WTC11 (cell line): ENCODE measurements at regions not wholly inside any gene's neighbourhood (a gene's known extent, or its start where the extent isn't known, plus 50 kb on each side); places are given as distances from the start of the nearest gene placed in this dataset.

Experiments used
- ATAC-seq: fragments of 200-7000 bp; cut with Tn5 transposase; 2 replicates; pipeline ENCODE4 v1.10.0; 2021; ENCODE audit warnings: mild to moderate bottlenecking, moderate library complexity
- CTCF ChIA-PET: fragments of 300-600 bp; sonication (Branson Sonifier 250); formaldehyde crosslinking; loops from one replicate; lab custom pipeline; 2021; ENCODE audit warnings: antibody characterized with exemption; lab: Charles Lee
- POLR2A ChIA-PET: fragments of 350-600 bp; sonication (Branson Sonifier 250); formaldehyde crosslinking; loops from one replicate; lab custom pipeline; 2021; ENCODE audit warnings: antibody characterized with exemption; lab: Charles Lee
- DNase-seq: peaks from one replicate; pipeline ENCODE4 v3.0.0; 2021; ENCODE audit warnings: low spot score
- H3K27ac Mint-ChIP-seq: 2 replicates; pipeline ENCODE4 v1.8.0; 2021; ENCODE audit warnings: mixed read lengths
- H3K27me3 Mint-ChIP-seq: 2 replicates; pipeline ENCODE4 v1.8.0; 2021; ENCODE audit warnings: low read depth, mild to moderate bottlenecking, moderate library complexity, mixed read lengths
- H3K36me3 Mint-ChIP-seq: 2 replicates; pipeline ENCODE4 v1.8.0; 2021; ENCODE audit warnings: mixed read lengths
- H3K4me1 Mint-ChIP-seq: 2 replicates; pipeline ENCODE4 v1.8.0; 2022; ENCODE audit warnings: mixed read lengths
- H3K4me3 Mint-ChIP-seq: 2 replicates; pipeline ENCODE4 v1.8.0; 2021; ENCODE audit warnings: mild to moderate bottlenecking, moderate library complexity, mixed read lengths
- H3K9me3 Mint-ChIP-seq: 2 replicates; pipeline ENCODE4 v1.8.0; 2021; ENCODE audit warnings: mixed read lengths
- CREB1 ChIP-seq: sonication (generic); formaldehyde crosslinking; IDR thresholded peaks from 2 replicates; pipeline ENCODE4 v1.8.0; 2023; ENCODE audit warnings: mild to moderate bottlenecking, missing genetic modification reagents
- CREM ChIP-seq: sonication (generic); formaldehyde crosslinking; IDR thresholded peaks from 2 replicates; pipeline ENCODE4 v1.8.1; 2022; ENCODE audit warnings: mild to moderate bottlenecking, missing genetic modification reagents, moderate library complexity
- ETV6 ChIP-seq: sonication (generic); formaldehyde crosslinking; IDR thresholded peaks from 2 replicates; pipeline ENCODE4 v1.8.1; 2022; ENCODE audit warnings: mild to moderate bottlenecking, missing genetic modification reagents
- FOXJ3 ChIP-seq: sonication (generic); formaldehyde crosslinking; IDR thresholded peaks from 2 replicates; pipeline ENCODE4 v1.9.0; 2021; ENCODE audit warnings: missing genetic modification reagents, mild to moderate bottlenecking, borderline replicate concordance
- FOXK1 ChIP-seq: sonication (generic); formaldehyde crosslinking; IDR thresholded peaks from 2 replicates; pipeline ENCODE4 v1.8.0; 2022; ENCODE audit warnings: mild to moderate bottlenecking, moderate library complexity, missing genetic modification reagents
- GABPB1 ChIP-seq: sonication (generic); formaldehyde crosslinking; IDR thresholded peaks from 2 replicates; pipeline ENCODE4 v1.8.1; 2023; ENCODE audit warnings: mild to moderate bottlenecking, missing genetic modification reagents
- GRHL2 ChIP-seq: fragments of 250-450 bp; sonication (Bioruptor Pico); IDR thresholded peaks from 2 replicates; pipeline ENCODE4 v1.8.0; 2022; ENCODE audit warnings: mild to moderate bottlenecking, moderate library complexity; ENCODE audit not compliant: insufficient replicate concordance, severe bottlenecking
- JAZF1 ChIP-seq: fragments of 250-450 bp; sonication (Bioruptor Pico); IDR thresholded peaks from 2 replicates; pipeline ENCODE4 v1.9.0; 2021; ENCODE audit warnings: moderate library complexity, mild to moderate bottlenecking, inconsistent platforms
- JUN ChIP-seq: sonication (generic); formaldehyde crosslinking; IDR thresholded peaks from 2 replicates; pipeline ENCODE4 v1.8.0; 2023; ENCODE audit warnings: mild to moderate bottlenecking, missing genetic modification reagents
- MYBL2 ChIP-seq: sonication (generic); formaldehyde crosslinking; IDR thresholded peaks from 2 replicates; pipeline ENCODE4 v1.8.1; 2023; ENCODE audit warnings: mild to moderate bottlenecking, moderate library complexity, missing genetic modification reagents
- NFE2L1 ChIP-seq: sonication (generic); formaldehyde crosslinking; IDR thresholded peaks from 2 replicates; pipeline ENCODE4 v1.8.1; 2023; ENCODE audit warnings: missing genetic modification reagents
- RELA ChIP-seq: sonication (generic); formaldehyde crosslinking; IDR thresholded peaks from 2 replicates; pipeline ENCODE4 v1.8.1; 2022; ENCODE audit warnings: missing genetic modification reagents, mild to moderate bottlenecking, borderline replicate concordance
- RORB ChIP-seq: fragments of 250-450 bp; sonication (Bioruptor Pico); IDR thresholded peaks from 2 replicates; pipeline ENCODE4 v1.9.0; 2021; ENCODE audit warnings: mild to moderate bottlenecking
- SMAD3 ChIP-seq: sonication (generic); formaldehyde crosslinking; IDR thresholded peaks from 2 replicates; pipeline ENCODE4 v1.8.0; 2022; ENCODE audit warnings: missing genetic modification reagents, mild to moderate bottlenecking, borderline replicate concordance
- SMAD4 ChIP-seq: sonication (generic); formaldehyde crosslinking; IDR thresholded peaks from 2 replicates; pipeline ENCODE4 v1.8.0; 2022; ENCODE audit warnings: mild to moderate bottlenecking, missing genetic modification reagents
- TEAD1 ChIP-seq: sonication (generic); formaldehyde crosslinking; IDR thresholded peaks from 2 replicates; pipeline ENCODE4 v1.8.0; 2022; ENCODE audit warnings: mild to moderate bottlenecking, missing genetic modification reagents
- TEAD4 ChIP-seq: sonication (generic); formaldehyde crosslinking; IDR thresholded peaks from 2 replicates; pipeline ENCODE4 v1.8.0; 2022; ENCODE audit warnings: mild to moderate bottlenecking, missing genetic modification reagents
- ZBTB21 ChIP-seq: sonication (generic); formaldehyde crosslinking; IDR thresholded peaks from 2 replicates; pipeline ENCODE4 v1.8.1; 2023; ENCODE audit warnings: mild to moderate bottlenecking, missing genetic modification reagents, borderline replicate concordance
- ZNF138 ChIP-seq: sonication (generic); formaldehyde crosslinking; conservative IDR thresholded peaks from 2 replicates; pipeline ENCODE4 v1.8.1; 2022; ENCODE audit warnings: mild to moderate bottlenecking, moderate library complexity, missing genetic modification reagents
- ZNF219 ChIP-seq: sonication (generic); formaldehyde crosslinking; IDR thresholded peaks from 2 replicates; pipeline ENCODE4 v1.8.0; 2023; ENCODE audit warnings: missing genetic modification reagents, mild to moderate bottlenecking, borderline replicate concordance
- ZNF317 ChIP-seq: sonication (generic); formaldehyde crosslinking; IDR thresholded peaks from 2 replicates; pipeline ENCODE4 v1.8.1; 2023; ENCODE audit warnings: low read depth, mild to moderate bottlenecking, moderate library complexity, missing genetic modification reagents, borderline replicate concordance
- ZNF396 ChIP-seq: fragments of 250-450 bp; sonication (Bioruptor Pico); IDR thresholded peaks from 2 replicates; pipeline ENCODE4 v1.8.0; 2021; ENCODE audit warnings: mild to moderate bottlenecking, moderate library complexity, borderline replicate concordance
- ZNF671 ChIP-seq: fragments of 250-450 bp; sonication (Bioruptor Pico); IDR thresholded peaks from 2 replicates; pipeline ENCODE4 v1.8.0; 2021; ENCODE audit warnings: mild to moderate bottlenecking
- TF ChIP-seq, protein P1 (sequence below): sonication (generic); formaldehyde crosslinking; IDR thresholded peaks from 2 replicates; pipeline ENCODE4 v1.8.1; 2022; ENCODE audit warnings: low read depth, missing genetic modification reagents, borderline replicate concordance
- TF ChIP-seq, protein P2 (sequence below): sonication (generic); formaldehyde crosslinking; IDR thresholded peaks from 2 replicates; pipeline ENCODE4 v1.8.0; 2022; ENCODE audit warnings: mild to moderate bottlenecking, missing genetic modification reagents
- TF ChIP-seq, protein P3 (sequence below): fragments of 250-450 bp; sonication (Bioruptor Pico); IDR thresholded peaks from 2 replicates; pipeline ENCODE4 v1.8.0; 2021; ENCODE audit warnings: mild to moderate bottlenecking
- TF ChIP-seq, protein P4 (sequence below): sonication (generic); formaldehyde crosslinking; IDR thresholded peaks from 2 replicates; pipeline ENCODE4 v1.8.1; 2022; ENCODE audit warnings: mild to moderate bottlenecking, missing genetic modification reagents, moderate library complexity, borderline replicate concordance
- TF ChIP-seq, protein P5 (sequence below): sonication (generic); formaldehyde crosslinking; IDR thresholded peaks from 2 replicates; pipeline ENCODE4 v1.8.1; 2023; ENCODE audit warnings: mild to moderate bottlenecking, missing genetic modification reagents, moderate library complexity
- TF ChIP-seq, protein P6 (sequence below): sonication (generic); formaldehyde crosslinking; IDR thresholded peaks from 2 replicates; pipeline ENCODE4 v1.8.0; 2022; ENCODE audit warnings: missing genetic modification reagents

DNA sequence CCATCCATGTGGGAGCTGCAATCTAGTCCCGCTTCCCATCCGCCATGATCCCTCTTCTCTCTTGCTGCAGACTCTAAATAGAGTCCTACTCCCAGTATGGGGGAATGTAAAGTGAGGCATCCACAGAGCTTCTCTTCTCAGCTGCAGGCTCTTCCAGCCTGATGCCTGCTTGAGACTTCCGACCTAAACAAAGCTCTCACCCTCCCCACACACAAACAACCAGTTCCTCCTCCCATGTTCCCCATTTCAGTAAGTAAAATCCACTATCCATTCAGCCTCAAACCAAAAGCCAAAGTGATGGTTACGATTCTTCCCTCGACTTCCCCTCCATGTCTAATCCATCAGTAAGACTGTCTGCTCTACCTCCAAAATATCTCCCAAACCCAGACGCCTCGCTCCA, 108.2 kb upstream of the NFE2L3 start:
- ATAC-seq, result no peak

DNA sequence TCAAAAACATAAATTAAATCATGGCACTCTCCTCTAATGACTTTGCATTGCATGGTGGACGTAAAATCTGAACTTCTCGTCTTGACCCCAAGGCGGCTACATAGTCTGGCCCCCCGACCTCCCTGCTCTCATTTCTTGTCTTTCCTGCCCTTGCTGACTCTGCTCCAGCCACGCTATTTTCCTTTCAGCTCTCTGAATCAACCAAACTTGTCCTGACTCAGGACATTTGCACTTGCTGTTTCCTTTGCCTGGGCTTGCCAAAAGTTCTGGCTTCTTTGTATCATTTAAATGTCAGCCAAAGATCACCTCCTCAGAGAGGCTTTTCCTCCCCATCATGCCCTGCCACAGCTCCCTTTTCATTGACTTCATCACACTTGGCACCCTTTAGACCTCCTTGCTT, 107.7 kb upstream of the NFE2L3 start:
- ChIA-PET CTCF (interaction anchor here (1.1 kb wide), 1 partner anchor 150 kb away, joined by 3 read pairs; no protein-coding TSS in a partner anchor), POLR2A (no interaction called here)
- peaks cover 11% of the 10 kb centered on the region; the same call in 1 of the 2 replicates for H3K4me1 Mint-ChIP-seq
- DNase-seq (no peak), ATAC-seq (no peak)
- H3K27me3 Mint-ChIP-seq, result no peaks in the 10 kb centered on the region; the same call in 1 of the 2 replicates
- no peak overlapping the region for H3K27ac Mint-ChIP-seq
- H3K9me3 Mint-ChIP-seq, result peaks cover 9% of the 10 kb centered on the region; the same call in 1 of the 2 replicates
- no peak overlapping the region for H3K4me3 Mint-ChIP-seq
- no peaks in the 10 kb centered on the region for H3K36me3 Mint-ChIP-seq
- TF ChIP-seq CREB1 (CRISPR knock-in tag) (no peak), TEAD4 (CRISPR knock-in tag) (no peak), ZNF219 (no peak), FOXJ3 (CRISPR knock-in tag) (no peak), CREM (no peak), ZNF138 (CRISPR knock-in tag) (no peak), ETV6 (CRISPR knock-in tag) (no peak), SMAD4 (CRISPR knock-in tag) (no peak), JUN (CRISPR knock-in tag) (no peak), TEAD1 (no peak), NFE2L1 (CRISPR knock-in tag) (no peak)
- TF ChIP-seq, protein P1, sequence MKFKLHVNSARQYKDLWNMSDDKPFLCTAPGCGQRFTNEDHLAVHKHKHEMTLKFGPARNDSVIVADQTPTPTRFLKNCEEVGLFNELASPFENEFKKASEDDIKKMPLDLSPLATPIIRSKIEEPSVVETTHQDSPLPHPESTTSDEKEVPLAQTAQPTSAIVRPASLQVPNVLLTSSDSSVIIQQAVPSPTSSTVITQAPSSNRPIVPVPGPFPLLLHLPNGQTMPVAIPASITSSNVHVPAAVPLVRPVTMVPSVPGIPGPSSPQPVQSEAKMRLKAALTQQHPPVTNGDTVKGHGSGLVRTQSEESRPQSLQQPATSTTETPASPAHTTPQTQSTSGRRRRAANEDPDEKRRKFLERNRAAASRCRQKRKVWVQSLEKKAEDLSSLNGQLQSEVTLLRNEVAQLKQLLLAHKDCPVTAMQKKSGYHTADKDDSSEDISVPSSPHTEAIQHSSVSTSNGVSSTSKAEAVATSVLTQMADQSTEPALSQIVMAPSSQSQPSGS, result no peak
- TF ChIP-seq, protein P2, sequence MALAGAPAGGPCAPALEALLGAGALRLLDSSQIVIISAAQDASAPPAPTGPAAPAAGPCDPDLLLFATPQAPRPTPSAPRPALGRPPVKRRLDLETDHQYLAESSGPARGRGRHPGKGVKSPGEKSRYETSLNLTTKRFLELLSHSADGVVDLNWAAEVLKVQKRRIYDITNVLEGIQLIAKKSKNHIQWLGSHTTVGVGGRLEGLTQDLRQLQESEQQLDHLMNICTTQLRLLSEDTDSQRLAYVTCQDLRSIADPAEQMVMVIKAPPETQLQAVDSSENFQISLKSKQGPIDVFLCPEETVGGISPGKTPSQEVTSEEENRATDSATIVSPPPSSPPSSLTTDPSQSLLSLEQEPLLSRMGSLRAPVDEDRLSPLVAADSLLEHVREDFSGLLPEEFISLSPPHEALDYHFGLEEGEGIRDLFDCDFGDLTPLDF (CRISPR knock-in tag), result no peak

More for the DNA sequence above, 108.2 kb upstream of the NFE2L3 start:
- Mint-ChIP-seq H3K4me3 (no peak overlapping the region), H3K27ac (no peak overlapping the region), H3K27me3 (no peaks in the 10 kb centered on the region; the same call in 1 of the 2 replicates), H3K9me3 (peaks cover 9% of the 10 kb centered on the region; the same call in 1 of the 2 replicates), H3K36me3 (no peaks in the 10 kb centered on the region), H3K4me1 (peaks cover 11% of the 10 kb centered on the region; the same call in 1 of the 2 replicates)
- DNase-seq, result no peak
- TF ChIP-seq, protein P2 (CRISPR knock-in tag), result no peak
- no peak for TF ChIP-seq GABPB1 (CRISPR knock-in tag)
- TF ChIP-seq, protein P3, sequence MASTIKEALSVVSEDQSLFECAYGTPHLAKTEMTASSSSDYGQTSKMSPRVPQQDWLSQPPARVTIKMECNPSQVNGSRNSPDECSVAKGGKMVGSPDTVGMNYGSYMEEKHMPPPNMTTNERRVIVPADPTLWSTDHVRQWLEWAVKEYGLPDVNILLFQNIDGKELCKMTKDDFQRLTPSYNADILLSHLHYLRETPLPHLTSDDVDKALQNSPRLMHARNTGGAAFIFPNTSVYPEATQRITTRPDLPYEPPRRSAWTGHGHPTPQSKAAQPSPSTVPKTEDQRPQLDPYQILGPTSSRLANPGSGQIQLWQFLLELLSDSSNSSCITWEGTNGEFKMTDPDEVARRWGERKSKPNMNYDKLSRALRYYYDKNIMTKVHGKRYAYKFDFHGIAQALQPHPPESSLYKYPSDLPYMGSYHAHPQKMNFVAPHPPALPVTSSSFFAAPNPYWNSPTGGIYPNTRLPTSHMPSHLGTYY, result no peak
- TF ChIP-seq FOXK1 (CRISPR knock-in tag), result no peak
- no peak for TF ChIP-seq ZNF219
- no peak for TF ChIP-seq ZNF671
- no peak for TF ChIP-seq RORB (CRISPR knock-in tag)
- no peak for TF ChIP-seq JAZF1 (CRISPR knock-in tag)
- TF ChIP-seq RELA, result no peak
- no peak for TF ChIP-seq ZBTB21 (CRISPR knock-in tag)
- TF ChIP-seq NFE2L1 (CRISPR knock-in tag), result no peak
- TF ChIP-seq MYBL2 (CRISPR knock-in tag), result no peak
- TF ChIP-seq, protein P4, sequence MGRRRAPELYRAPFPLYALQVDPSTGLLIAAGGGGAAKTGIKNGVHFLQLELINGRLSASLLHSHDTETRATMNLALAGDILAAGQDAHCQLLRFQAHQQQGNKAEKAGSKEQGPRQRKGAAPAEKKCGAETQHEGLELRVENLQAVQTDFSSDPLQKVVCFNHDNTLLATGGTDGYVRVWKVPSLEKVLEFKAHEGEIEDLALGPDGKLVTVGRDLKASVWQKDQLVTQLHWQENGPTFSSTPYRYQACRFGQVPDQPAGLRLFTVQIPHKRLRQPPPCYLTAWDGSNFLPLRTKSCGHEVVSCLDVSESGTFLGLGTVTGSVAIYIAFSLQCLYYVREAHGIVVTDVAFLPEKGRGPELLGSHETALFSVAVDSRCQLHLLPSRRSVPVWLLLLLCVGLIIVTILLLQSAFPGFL (CRISPR knock-in tag), result no peak
- TF ChIP-seq, protein P5, sequence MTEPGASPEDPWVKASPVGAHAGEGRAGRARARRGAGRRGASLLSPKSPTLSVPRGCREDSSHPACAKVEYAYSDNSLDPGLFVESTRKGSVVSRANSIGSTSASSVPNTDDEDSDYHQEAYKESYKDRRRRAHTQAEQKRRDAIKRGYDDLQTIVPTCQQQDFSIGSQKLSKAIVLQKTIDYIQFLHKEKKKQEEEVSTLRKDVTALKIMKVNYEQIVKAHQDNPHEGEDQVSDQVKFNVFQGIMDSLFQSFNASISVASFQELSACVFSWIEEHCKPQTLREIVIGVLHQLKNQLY (CRISPR knock-in tag), result no peak
- no peak for TF ChIP-seq GRHL2
- TF ChIP-seq, protein P6, sequence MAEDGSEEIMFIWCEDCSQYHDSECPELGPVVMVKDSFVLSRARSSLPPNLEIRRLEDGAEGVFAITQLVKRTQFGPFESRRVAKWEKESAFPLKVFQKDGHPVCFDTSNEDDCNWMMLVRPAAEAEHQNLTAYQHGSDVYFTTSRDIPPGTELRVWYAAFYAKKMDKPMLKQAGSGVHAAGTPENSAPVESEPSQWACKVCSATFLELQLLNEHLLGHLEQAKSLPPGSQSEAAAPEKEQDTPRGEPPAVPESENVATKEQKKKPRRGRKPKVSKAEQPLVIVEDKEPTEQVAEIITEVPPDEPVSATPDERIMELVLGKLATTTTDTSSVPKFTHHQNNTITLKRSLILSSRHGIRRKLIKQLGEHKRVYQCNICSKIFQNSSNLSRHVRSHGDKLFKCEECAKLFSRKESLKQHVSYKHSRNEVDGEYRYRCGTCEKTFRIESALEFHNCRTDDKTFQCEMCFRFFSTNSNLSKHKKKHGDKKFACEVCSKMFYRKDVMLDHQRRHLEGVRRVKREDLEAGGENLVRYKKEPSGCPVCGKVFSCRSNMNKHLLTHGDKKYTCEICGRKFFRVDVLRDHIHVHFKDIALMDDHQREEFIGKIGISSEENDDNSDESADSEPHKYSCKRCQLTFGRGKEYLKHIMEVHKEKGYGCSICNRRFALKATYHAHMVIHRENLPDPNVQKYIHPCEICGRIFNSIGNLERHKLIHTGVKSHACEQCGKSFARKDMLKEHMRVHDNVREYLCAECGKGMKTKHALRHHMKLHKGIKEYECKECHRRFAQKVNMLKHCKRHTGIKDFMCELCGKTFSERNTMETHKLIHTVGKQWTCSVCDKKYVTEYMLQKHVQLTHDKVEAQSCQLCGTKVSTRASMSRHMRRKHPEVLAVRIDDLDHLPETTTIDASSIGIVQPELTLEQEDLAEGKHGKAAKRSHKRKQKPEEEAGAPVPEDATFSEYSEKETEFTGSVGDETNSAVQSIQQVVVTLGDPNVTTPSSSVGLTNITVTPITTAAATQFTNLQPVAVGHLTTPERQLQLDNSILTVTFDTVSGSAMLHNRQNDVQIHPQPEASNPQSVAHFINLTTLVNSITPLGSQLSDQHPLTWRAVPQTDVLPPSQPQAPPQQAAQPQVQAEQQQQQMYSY (CRISPR knock-in tag), result no peak
- TF ChIP-seq SMAD3 (CRISPR knock-in tag), result no peak
- no peak for TF ChIP-seq ZNF317 (CRISPR knock-in tag)
- TF ChIP-seq ZNF396 (CRISPR knock-in tag), result no peak
- POLR2A ChIA-PET, result no interaction called here
- CTCF ChIA-PET, result interaction anchor here (1.1 kb wide), 1 partner anchor 149 kb away, joined by 3 read pairs; no protein-coding TSS in a partner anchor
